GDM1 (cell line): ENCODE measurements at regions not wholly inside any gene's neighbourhood (a gene's known extent, or its start where the extent isn't known, plus 50 kb on each side); places are given as distances from the start of the nearest gene placed in this dataset.
"Not testable (repeated sequence)": the region's sequence is repeated elsewhere in the genome, so short reads cannot be mapped to it uniquely, and the experiment has no call there.

Experiments used
- DNase-seq: peaks from one replicate; lab custom pipeline; 2025; lab: John Stamatoyannopoulos, UW

DNA sequence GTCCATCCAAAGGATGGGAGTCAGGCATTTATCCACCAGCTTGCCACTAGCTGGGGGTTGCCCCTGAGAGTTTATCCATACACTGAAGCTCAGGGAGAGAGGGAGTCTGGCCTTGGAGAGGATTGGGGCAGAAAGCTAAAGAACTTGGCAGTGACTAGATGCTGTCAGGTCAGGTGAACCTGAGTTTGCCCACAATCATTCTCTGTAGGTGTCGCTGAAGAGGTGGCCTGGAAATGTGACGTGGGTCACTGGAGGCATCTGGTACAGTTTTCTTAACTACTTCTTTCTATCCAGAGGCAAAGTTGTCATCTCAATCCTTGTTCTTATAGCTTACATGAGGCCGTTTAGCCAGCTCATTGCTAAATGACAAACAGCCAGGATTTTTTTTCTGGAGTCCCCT lies 298.0 kb upstream of the CTNNB1 start:
- no peak for DNase-seq

DNA sequence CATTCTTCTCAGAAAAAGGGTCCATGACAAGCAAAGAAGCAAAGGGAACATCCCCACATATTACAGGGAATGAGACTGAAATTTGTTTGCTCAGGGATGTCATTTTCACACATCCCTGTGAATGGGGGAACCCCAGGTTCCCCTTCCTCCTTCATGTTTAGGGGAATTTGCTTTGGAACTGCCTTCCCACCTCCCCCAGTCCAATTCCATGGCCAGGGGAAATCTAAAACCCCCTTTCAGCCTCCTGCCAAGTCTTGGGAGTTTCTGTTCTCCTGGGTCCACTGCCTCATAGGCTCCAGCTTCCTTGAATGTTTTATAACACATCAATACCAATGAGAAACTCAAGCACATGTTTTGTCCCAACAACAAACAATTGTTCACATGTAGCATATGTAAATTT lies 297.5 kb upstream of the CTNNB1 start:
- DNase-seq = no peak

- DNase-seq = not testable (repeated sequence)
These were observed 291.3 kb upstream of the CTNNB1 start for GRCh38 chr3:40907907-40908465.

GRCh38 chr3:40908612-40909011 lies 290.7 kb upstream of the CTNNB1 start:
- no peak for DNase-seq

DNA sequence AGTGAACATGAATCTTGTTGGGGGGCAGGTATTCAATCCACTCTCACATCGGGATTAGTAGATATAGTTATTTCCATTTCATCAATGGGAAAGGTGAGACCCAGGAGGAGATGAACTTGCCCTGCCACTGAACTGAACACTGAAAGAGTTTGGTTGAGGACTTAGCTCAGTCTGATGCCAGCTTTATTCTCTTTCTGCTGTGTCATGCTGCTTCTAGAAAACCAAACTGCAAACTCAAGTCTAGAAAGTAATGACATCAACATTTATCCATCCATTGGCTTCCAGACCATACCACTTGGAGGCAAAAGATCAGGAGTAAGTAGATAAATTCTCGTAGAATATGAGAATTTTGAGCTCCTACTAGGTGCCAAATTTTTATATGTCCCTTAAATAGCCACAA lies 288.0 kb upstream of the CTNNB1 start:
- no peak for DNase-seq

DNA sequence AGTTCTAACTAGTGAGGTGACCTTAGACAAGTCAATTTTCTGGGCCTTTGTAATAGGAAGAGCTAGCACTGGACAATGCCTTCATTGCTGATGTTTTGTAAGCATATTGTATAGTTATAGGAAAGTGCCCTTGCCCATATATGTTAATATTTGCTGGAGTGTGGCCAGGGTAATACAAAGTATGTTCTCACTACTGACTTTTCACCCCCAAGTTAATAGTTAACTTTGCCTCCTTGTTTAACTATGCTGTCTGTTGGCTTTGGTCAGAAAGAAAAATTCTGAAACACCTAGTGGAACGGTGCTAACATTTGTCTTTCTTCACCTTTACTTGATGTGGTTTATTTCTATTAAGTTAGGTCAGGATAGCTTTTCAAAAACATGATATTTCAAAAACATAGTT lies 287.4 kb upstream of the CTNNB1 start:
- no peak for DNase-seq

DNA sequence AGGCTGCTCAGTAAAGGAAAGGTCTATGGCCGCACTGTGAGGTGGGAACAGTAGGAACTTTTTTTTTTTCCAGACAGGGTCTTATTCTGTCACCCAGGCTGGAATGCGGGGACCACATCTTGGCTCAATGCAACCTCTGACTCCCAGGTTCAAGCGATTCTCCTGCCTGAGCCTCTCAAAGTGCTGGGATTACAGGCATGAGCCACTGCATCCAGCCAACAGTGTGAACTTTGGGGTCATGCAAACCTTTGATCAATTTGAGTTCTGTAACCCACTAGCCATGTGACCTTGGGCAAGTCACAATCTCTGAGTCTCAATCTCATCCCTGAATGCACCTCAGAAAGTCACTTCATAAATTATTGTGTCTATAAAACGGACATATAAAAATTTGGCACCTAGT lies 286.8 kb upstream of the CTNNB1 start:
- DNase-seq = no peak

DNA sequence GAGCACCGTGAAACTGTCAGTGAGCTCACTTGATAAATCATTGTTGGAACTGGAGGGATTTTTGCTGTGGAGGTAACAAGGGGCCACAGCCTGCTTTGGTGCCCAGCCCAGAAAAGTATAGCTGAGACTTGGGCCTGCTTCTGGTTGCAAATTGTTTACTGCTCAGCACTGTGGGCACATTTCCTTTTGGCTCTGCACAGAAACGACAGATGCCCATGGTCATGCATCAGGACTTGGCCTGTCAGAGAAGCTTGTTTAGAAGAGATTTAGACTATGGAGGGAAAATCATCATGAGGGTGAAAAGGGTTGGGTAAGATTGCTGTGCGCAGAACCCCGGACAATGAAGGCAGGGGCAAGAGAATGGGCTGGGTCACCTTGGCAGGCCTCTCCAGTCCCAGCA lies 286.1 kb upstream of the CTNNB1 start:
- no peak for DNase-seq

- DNase-seq = no peak
These were observed 285.7 kb upstream of the CTNNB1 start for GRCh38 chr3:40913641-40914040.

DNA sequence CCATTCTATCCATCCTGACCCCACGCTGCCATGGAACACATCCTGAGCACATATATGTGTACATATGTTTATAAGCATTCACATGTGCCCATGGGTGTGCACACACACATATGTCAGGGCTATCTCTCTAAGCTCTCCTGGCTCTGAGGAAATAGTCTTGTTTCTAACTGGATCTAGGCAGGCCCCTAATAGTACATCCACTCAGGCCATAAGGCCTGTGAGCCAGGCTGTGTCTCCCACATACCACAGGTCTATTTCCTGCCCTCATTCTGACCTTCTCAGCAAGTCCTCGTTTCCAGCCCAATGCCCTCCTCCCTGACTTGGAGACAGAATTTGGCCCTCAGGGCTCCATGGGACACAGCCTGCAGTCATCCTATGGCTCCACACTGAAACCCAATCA lies 284.8 kb upstream of the CTNNB1 start:
- no peak for DNase-seq

GRCh38 chr3:40915346-40915865 lies 283.9 kb upstream of the CTNNB1 start:
- DNase-seq = no peak

GRCh38 chr3:40920041-40920440 lies 279.3 kb upstream of the CTNNB1 start:
- no peak for DNase-seq

DNA sequence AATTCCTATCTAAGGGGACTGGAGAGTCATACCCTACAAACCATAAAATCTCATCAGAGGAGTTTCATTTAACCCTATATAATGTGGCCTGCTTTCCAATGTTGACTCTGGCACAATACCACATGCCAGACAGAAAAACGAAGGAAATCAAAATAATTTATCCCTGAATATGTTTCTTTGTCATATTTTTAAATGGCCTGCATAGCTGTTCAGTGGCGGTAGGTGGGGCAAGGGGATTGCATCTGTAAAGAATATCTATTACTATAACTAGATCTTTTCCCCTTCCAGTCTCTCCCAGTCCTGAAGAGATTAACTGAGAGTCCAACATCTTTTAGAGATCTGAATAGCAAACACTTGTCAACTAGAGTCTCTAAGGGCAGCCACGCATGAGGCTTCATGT lies 278.1 kb upstream of the CTNNB1 start:
- no peak for DNase-seq

DNA sequence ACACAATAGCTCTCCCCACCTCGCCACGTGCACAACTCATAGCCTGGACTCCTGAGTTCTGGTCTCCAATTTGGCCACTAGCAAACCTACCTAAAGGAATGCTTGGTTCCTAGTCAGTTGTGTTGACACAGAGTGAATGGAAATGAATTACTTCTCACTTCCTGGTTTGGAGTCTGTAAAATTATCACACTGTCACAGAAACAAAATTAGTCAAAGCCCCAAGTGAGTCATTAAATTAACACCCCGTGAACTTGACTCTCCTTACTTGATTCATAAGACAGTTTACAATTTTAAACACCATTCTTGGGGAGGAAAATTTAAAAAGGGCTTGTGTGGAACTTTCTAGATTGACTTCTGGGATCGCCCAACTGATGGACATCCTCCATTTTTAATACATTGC lies 276.2 kb upstream of the CTNNB1 start:
- DNase-seq = no peak

DNA sequence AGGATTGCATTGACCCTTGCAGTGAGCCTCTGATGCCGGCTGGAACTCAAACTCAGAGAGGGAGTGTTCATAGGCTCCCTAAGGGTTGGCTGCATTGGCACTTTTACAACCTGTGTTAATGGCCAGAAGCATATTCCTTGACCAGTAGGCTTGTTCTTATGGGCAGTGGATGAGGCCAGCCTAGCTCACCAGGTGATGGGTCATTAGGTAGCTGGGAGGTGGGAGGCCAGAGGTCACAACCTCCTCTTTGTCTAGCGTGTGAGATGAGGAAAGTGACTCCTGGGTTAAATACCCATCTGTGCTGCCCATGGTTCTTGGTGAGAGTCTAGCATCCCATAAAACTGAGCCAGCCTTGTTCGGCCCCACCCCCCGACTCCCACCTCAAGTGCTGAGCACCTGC lies 275.7 kb upstream of the CTNNB1 start:
- DNase-seq = no peak

- DNase-seq = no peak
These were observed 274.7 kb upstream of the CTNNB1 start for GRCh38 chr3:40924559-40925141.

DNA sequence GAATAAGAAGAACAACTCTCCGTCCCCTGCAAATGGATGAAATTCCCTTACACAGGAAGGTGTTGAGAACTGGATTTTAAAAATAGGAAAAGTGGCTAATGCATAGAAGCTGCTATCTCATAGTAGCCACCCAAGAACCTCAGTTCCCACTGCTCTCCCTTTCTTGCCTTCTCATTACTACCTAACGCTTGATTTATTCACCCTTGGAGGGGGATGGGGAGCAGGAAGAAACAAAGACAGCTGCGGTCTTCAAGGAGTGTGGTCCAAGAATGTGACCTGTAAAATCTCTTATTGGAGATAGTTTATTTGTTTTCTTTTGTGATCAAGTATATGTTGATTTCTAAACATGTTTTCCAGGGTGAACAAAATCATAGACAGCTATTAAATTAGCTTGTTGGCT lies 274.1 kb upstream of the CTNNB1 start:
- DNase-seq = no peak

GRCh38 chr3:40930131-40930538 lies 269.2 kb upstream of the CTNNB1 start:
- DNase-seq = no peak

DNA sequence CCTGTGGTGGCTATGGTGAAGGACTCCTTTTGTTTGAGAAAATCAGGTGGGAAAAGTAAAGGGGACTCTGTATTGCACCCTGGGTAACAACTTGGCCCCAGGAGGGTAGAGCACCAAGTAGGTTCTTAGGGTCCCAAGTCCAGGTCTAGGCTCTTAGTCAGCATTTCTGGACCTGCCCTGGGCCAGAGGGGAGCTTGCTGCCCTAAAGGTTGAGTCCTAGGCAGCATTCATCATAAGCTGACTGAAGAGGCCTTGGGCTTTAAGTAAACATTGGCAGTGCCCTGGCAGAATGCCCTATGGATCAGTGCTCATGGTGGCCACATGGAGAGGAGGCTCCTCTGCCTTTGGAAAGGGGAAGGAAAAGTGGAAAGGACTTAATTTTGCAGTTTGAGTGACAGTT lies 268.5 kb upstream of the CTNNB1 start:
- no peak for DNase-seq

DNA sequence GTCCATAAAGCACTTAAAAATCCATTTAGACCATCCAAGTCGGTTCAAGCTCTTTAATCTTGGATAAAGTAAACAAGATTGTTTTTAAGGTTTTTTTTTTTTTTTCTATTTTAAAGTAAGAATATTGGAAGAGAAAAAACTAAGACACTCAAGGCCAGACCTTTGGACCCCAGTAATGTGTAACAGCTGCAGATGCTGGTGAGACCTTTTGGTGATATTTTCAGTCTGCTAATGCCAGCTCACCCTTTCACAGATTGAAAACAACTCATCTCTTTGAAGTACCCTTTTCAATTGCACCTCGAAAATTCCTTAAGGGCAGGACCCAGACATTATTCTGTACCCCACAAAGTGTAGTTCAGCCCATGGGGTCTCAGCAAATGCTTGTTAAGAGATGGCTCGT lies 260.7 kb upstream of the CTNNB1 start:
- no peak for DNase-seq

DNA sequence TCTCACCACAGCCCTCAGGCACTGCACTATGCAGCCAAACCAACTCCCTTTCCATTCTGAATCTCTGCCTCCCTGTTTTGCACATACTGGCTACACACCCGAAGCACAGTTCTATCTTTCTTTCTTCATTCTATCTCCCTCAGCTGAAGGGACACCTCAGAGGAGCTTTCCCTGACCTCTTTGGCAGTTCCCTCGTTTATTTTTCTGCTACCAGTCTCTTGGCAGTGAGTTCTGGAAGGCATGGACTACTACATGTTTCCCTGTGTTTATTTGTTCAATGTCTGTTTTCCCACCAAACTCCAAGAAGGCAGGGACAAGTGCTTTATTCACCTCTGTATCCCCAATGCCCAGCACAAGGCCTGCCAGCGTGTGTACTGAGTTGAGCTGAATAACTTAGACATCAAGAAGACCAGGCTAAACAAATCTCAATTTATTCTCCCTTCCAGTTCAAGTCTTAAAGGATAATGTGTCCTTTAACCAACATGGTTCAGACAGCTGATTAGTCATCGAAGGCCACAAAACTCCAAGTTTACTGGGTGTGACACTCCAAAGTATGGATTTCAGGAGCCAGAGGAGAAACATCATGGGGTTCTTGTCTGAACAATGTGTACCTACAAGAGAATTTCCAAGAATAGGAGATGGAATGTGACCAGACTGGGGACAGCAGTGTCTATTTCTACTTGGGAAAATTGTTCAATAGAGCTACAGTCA lies 260.1 kb upstream of the CTNNB1 start:
- no peak for DNase-seq

GRCh38 chr3:40939741-40940130 lies 259.6 kb upstream of the CTNNB1 start:
- no peak for DNase-seq

DNA sequence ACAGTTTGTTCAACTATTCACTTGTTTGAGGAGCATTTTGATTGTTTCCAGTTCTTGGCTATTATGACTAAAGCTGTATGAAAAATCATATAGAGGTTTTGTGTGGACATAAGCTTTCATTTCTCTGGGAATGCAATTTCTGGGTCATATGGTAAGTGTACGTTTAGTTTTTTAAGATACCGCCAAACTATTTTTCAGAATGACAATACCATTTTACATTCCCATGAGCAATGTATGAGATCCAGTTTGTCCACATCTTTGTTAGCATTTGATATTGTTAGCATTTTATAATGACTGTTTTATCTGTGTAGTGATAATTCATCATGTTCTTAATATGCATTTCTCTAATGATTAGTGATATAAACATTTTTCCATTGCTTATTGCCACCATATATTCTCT lies 258.7 kb upstream of the CTNNB1 start:
- DNase-seq = no peak

- not testable (repeated sequence) for DNase-seq
These were observed 252.3 kb upstream of the CTNNB1 start for GRCh38 chr3:40947022-40947421.
